LNCaP clone FGC (cell line): ENCODE measurements at regions not wholly inside any gene's neighbourhood (a gene's known extent, or its start where the extent isn't known, plus 50 kb on each side); places are given as distances from the start of the nearest gene placed in this dataset.

ENCODE experiments used
- DNase-seq: peaks from one replicate; pipeline ENCODE4 v3.0.0-alpha.2; 2011; ENCODE audit warnings: low read depth
- H3K4me3 ChIP-seq: 2 replicates; pipeline ENCODE4 v1.5.1; 2011; ENCODE audit warnings: mild to moderate bottlenecking, low read depth, low read length, control low read depth
- TF ChIP-seq, protein P1 (sequence below): IDR thresholded peaks from 2 replicates; pipeline ENCODE4 v1.5.1; 2012; ENCODE audit warnings: mild to moderate bottlenecking; ENCODE audit not compliant: control insufficient read depth, insufficient read depth; ENCODE audit errors: extremely low read depth

DNA sequence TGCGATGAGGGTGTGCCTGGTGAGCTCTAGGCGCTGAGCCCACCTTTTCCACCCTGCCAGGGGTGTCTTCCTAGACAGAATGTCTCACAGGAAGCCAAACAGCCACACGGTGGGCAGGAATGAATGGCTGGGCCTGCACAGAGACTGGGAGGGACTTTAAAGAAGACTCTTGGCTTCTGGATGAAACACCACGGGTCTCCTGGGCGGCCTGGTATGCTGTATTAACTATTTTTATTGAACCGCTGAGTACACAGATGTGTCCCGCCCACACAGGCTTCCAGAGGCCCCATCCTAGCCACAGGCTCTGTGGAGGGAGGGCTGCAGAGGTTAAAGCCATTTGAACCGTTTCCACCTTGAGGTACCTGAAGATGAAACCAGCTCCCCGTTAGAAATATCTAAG, 115.2 kb upstream of the CXCL14 start:
- no peak for DNase-seq
- no peak overlapping the region for H3K4me3 ChIP-seq
- TF ChIP-seq, protein P1, sequence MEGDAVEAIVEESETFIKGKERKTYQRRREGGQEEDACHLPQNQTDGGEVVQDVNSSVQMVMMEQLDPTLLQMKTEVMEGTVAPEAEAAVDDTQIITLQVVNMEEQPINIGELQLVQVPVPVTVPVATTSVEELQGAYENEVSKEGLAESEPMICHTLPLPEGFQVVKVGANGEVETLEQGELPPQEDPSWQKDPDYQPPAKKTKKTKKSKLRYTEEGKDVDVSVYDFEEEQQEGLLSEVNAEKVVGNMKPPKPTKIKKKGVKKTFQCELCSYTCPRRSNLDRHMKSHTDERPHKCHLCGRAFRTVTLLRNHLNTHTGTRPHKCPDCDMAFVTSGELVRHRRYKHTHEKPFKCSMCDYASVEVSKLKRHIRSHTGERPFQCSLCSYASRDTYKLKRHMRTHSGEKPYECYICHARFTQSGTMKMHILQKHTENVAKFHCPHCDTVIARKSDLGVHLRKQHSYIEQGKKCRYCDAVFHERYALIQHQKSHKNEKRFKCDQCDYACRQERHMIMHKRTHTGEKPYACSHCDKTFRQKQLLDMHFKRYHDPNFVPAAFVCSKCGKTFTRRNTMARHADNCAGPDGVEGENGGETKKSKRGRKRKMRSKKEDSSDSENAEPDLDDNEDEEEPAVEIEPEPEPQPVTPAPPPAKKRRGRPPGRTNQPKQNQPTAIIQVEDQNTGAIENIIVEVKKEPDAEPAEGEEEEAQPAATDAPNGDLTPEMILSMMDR = no peak

DNA sequence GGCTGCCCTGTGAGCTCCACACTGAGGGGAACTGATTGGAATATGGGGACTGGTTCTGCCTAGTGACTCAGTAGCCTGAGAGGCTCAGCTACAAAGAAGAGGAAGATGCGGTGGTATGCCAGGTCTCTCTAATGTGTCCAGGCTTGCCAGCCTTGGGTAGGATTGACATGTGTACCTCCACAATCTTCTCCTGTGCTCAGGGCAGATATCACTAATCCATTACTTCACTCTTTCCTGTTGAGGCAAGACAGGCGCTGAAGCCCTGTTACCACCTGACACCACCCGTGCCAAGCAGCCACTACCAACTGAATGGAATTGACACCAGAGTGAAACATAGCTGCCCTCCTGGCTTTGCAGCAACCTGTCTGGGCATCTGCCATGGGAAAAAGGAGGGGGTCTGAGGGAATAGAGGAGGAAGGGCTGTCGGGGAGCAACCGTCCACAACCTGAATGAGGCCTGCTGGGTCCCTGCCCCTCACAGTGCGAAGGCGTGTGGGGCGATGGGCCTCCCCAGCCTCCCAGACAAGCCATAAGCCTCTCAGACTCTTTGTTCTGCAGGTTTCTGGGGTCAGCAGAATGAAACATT, 114.7 kb upstream of the CXCL14 start:
- DNase-seq = no peak
- TF ChIP-seq, protein P1 = no peak
- H3K4me3 ChIP-seq = no peak overlapping the region

DNA sequence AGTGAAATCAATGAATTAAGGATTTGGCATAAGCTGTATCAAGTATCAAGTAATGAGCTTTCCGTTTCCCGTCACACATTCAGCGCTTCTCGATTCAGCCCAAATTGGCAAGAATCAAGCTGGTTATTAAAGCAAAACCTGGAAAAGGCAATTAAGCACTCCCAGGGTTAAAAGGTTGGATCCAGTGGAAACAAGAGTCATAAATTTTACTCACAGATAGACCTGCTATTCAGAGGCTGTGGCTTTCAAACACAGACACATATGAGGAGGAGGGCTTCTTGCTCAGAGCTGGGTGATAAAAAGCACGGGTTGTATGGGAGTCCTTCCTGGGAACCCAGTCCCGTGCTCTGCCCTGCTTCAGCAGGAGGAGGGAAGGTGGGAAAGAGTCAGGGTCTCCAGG, 112.3 kb upstream of the CXCL14 start:
- no peak overlapping the region for H3K4me3 ChIP-seq
- TF ChIP-seq, protein P1 = no peak
- no peak for DNase-seq

DNA sequence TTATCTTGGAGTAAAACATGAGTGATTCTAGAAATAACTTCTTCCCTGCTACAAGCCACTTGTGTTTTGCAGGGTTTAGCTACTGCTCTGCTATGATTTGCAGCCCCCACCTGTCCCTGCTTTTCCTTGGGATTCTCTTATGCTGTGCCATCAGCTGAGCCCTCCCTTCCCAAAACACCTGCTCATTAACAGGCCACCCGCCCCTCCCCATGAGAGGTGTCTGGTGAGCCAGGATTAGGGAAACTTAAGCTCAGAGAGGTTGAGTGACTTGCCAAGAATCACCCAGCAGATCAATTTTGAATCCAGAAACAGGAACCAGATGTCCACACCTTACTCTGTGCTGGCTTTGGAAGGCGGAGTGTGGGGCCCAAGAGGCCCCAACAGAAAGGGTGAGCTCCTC, 111.7 kb upstream of the CXCL14 start:
- TF ChIP-seq, protein P1 = no peak
- H3K4me3 ChIP-seq = no peak overlapping the region
- no peak for DNase-seq

DNA sequence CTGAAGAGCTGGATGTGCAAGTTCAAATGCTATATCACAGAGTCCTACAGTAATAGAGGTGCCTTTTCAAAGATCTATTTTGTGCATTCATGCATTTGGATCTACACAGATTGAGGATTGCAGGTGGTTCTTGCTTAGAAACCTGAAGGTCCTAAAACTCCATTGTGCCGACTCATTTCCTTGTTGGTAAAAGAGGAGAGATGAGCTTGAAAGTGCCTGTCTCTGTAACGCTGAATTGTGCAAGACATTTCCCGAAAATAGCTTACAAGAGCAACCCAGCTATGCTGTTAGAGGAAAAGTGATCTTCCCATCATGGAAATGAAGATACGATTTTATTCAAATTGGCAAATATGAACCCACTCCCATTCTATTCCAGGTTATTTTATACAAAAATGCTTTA, 110.7 kb upstream of the CXCL14 start:
- DNase-seq = no peak
- TF ChIP-seq, protein P1 = no peak
- no peak overlapping the region for H3K4me3 ChIP-seq

DNA sequence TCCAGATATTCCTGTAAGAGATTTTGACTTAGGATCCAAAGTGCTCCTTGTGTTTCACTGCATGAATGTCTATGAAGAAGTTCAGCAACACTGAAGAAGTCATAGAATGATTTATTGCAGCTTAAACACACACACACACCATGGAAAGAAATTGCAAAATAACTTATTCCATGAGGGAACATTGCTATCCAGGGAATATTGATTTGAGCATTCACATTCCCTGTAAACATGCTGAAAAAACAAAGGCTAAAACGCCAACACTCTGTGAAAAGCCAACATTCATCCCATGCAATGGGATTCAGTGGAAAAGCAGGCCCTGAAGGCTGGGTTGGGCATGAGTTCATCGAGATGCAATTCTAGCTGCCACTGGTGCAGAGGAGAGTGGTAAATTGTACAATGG, 109.6 kb upstream of the CXCL14 start:
- DNase-seq = no peak
- TF ChIP-seq, protein P1 = no peak
- H3K4me3 ChIP-seq = no peak overlapping the region

DNA sequence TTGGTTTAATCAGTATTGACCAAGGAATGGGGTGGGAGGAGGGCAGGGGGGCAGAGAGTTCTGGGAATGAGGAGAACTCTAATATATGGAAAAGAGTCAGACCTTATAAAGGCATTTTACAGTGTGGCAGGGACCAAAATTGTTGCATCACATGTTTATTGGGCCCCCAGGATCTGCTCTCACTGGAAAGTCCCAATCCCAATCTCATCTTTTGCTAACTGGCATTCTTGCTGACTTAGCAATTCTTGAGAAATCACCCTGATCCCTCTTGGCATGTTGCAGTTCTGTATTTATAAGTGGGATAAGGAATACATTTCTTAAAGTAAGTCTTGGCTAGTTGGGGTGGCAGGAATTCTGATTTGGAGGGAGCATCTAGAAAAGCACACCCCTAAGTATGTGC, 104.4 kb upstream of the CXCL14 start:
- TF ChIP-seq, protein P1 = no peak
- DNase-seq = no peak
- H3K4me3 ChIP-seq = no peak overlapping the region
